A549 (cell line): ENCODE measurements at regions not wholly inside any gene's neighbourhood (a gene's known extent, or its start where the extent isn't known, plus 50 kb on each side); places are given as distances from the start of the nearest gene placed in this dataset.
A peak's percentile ranks its signal among the peaks of the same experiment; 100 is the strongest.

Experiments
- ATAC-seq, 2 experiments: fragments of 200-7000 bp in 1 of 2; fragments of >200 bp in 1 of 2; cut with Nextera tagmentation in 1 of 2; cut with Tn5 transposase in 1 of 2; 3 replicates each; pipeline versions ENCODE4 v1.8.0 to v1.9.1; 2018 to 2020; ENCODE audit warnings: mild to moderate bottlenecking in 1 of 2, moderate library complexity in 1 of 2
- CTCF ChIA-PET: fragments of 300-600 bp; sonication (Branson Sonifier 250); formaldehyde crosslinking; extraction: SDS; loops from one replicate; lab custom pipeline; 2021; ENCODE audit warnings: antibody characterized with exemption, inconsistent platforms; lab: Yijun Ruan, JAX
- POLR2A ChIA-PET: fragments of 350-600 bp; formaldehyde crosslinking; extraction: SDS; loops from one replicate; lab custom pipeline; 2021; ENCODE audit warnings: antibody characterized with exemption, inconsistent platforms; lab: Yijun Ruan, JAX
- DNase-seq, 2 experiments: peaks; one replicate each; pipeline versions ENCODE4 v3.0.0 to v3.0.0-alpha.2; 2011 to 2016; ENCODE audit warnings: low read depth in 1 of 2, low spot score in 1 of 2
- FAIRE-seq: peaks from 2 replicates; lab custom pipeline; 2011; peaks lifted over from hg19 to GRCh38; lab: Jason Lieb, UNC
- H3K27ac ChIP-seq, 2 experiments: fragments of >200 bp; sonication (Bioruptor Twin); formaldehyde crosslinking; 3 replicates each; pipeline ENCODE4 v1.5.1; 2016 to 2017
- H3K4me1 ChIP-seq: fragments of >200 bp; sonication (Bioruptor Twin); formaldehyde crosslinking; 3 replicates; pipeline ENCODE4 v1.6.1; 2016
- H3K4me2 ChIP-seq: fragments of >200 bp; sonication (Bioruptor Twin); formaldehyde crosslinking; 3 replicates; pipeline ENCODE4 v1.6.1; 2016
- H3K4me3 ChIP-seq: fragments of >200 bp; sonication (Bioruptor Twin); formaldehyde crosslinking; 3 replicates; pipeline ENCODE4 v1.5.1; 2016
- H3K9me3 ChIP-seq: fragments of >200 bp; sonication (Bioruptor Twin); formaldehyde crosslinking; 3 replicates; pipeline ENCODE4 v1.6.1; 2016
- BHLHE40 ChIP-seq: IDR thresholded peaks from 2 replicates; pipeline ENCODE4 v1.6.1; 2012; ENCODE audit warnings: low read depth, low read length, inconsistent platforms
- CBX2 ChIP-seq: fragments of 200-600 bp; sonication (generic); IDR thresholded peaks from 2 replicates; pipeline ENCODE4 v1.6.1; 2016; ENCODE audit warnings: low read depth, mild to moderate bottlenecking, borderline replicate concordance
- CEBPB ChIP-seq, 2 experiments: fragments of >200 bp in 1 of 2; sonication (Bioruptor Twin) in 1 of 2; formaldehyde crosslinking in 1 of 2; IDR thresholded peaks; 2 replicates each; pipeline ENCODE4 v1.6.1; 2012 to 2016
- CHD4 ChIP-seq: fragments of 200-600 bp; sonication (generic); IDR thresholded peaks from 2 replicates; pipeline ENCODE4 v1.6.1; 2016; ENCODE audit warnings: antibody characterized with exemption, mild to moderate bottlenecking, borderline replicate concordance
- E2F6 ChIP-seq: IDR thresholded peaks from 2 replicates; pipeline ENCODE4 v1.6.1; 2012; ENCODE audit warnings: low read depth, borderline replicate concordance
- EHF ChIP-seq: fragments of 250-450 bp; sonication (Bioruptor Pico); IDR thresholded peaks from 2 replicates; pipeline ENCODE4 v1.5.0; 2020; ENCODE audit warnings: mild to moderate bottlenecking
- ESRRA ChIP-seq: fragments of 150-350 bp; IDR thresholded peaks from 2 replicates; pipeline ENCODE4 v1.6.1; 2014; ENCODE audit warnings: mild to moderate bottlenecking, low read length, borderline replicate concordance
- FOSB ChIP-seq: fragments of 250-450 bp; sonication (Bioruptor Pico); IDR thresholded peaks from 2 replicates; pipeline ENCODE4 v1.5.0; 2020; ENCODE audit warnings: mild to moderate bottlenecking, moderate library complexity
- HDAC2 ChIP-seq: fragments of 200-600 bp; sonication (generic); IDR thresholded peaks from 2 replicates; pipeline ENCODE4 v1.6.1; 2016
- HEYL ChIP-seq: fragments of 250-450 bp; sonication (Bioruptor Pico); IDR thresholded peaks from 2 replicates; pipeline ENCODE4 v1.8.0; 2021; ENCODE audit warnings: mild to moderate bottlenecking, moderate library complexity
- KDM1A ChIP-seq: fragments of 200-600 bp; sonication (generic); IDR thresholded peaks from 2 replicates; pipeline ENCODE4 v1.6.1; 2016; ENCODE audit warnings: low read depth, mild to moderate bottlenecking
- MAFK ChIP-seq: fragments of 450-650 bp; IDR thresholded peaks from 2 replicates; pipeline ENCODE4 v1.6.1; 2014; ENCODE audit not compliant: partially characterized antibody
- MAZ ChIP-seq: fragments of 150-350 bp; IDR thresholded peaks from 2 replicates; pipeline ENCODE4 v1.6.1; 2014; ENCODE audit warnings: antibody characterized with exemption, low read depth, low read length, borderline replicate concordance
- MYC ChIP-seq: IDR thresholded peaks from 2 replicates; pipeline ENCODE4 v1.6.1; 2012; ENCODE audit warnings: mild to moderate bottlenecking, inconsistent platforms, low read length, improper control_type of control experiment, borderline replicate concordance
- NFE2L2 ChIP-seq: fragments of 150-350 bp; conservative IDR thresholded peaks from 2 replicates; pipeline ENCODE4 v1.6.1; 2014; ENCODE audit warnings: low read length
- NPAS2 ChIP-seq: fragments of 250-450 bp; sonication (Bioruptor Pico); IDR thresholded peaks from 2 replicates; pipeline ENCODE4 v1.8.0; 2022; ENCODE audit warnings: mild to moderate bottlenecking, moderate library complexity, borderline replicate concordance
- PHF8 ChIP-seq: fragments of 200-600 bp; sonication (generic); IDR thresholded peaks from 2 replicates; pipeline ENCODE4 v1.6.1; 2016; ENCODE audit warnings: low read depth, mild to moderate bottlenecking, antibody characterized with exemption, moderate library complexity, borderline replicate concordance
- POLR2A ChIP-seq: IDR thresholded peaks from 2 replicates; pipeline ENCODE4 v1.6.1; 2012; ENCODE audit warnings: mild to moderate bottlenecking, low read length
- POLR2AphosphoS2 ChIP-seq: conservative IDR thresholded peaks from 2 replicates; pipeline ENCODE4 v1.6.1; 2012; ENCODE audit warnings: low read length, improper control_type of control experiment, inconsistent platforms
- RCOR1 ChIP-seq: fragments of 150-350 bp; IDR thresholded peaks from 2 replicates; pipeline ENCODE4 v1.6.1; 2014; ENCODE audit warnings: antibody characterized with exemption, low read length, low read depth
- RFX5 ChIP-seq: fragments of 450-650 bp; IDR thresholded peaks from 2 replicates; pipeline ENCODE4 v1.7.1; 2014; ENCODE audit warnings: antibody characterized with exemption, mild to moderate bottlenecking, moderate library complexity
- RNF2 ChIP-seq: fragments of 200-600 bp; sonication (generic); IDR thresholded peaks from 2 replicates; pipeline ENCODE4 v1.6.1; 2016; ENCODE audit warnings: low read depth, mild to moderate bottlenecking, antibody characterized with exemption, moderate library complexity, borderline replicate concordance
- SMC3 ChIP-seq: fragments of >200 bp; sonication (Bioruptor Twin); formaldehyde crosslinking; IDR thresholded peaks from 3 replicates; pipeline ENCODE4 v1.6.1; 2018; ENCODE audit warnings: inconsistent platforms
- SREBF2 ChIP-seq: fragments of 450-650 bp; IDR thresholded peaks from 2 replicates; pipeline ENCODE4 v1.6.1; 2014; ENCODE audit warnings: mild to moderate bottlenecking, moderate library complexity
- TFCP2L1 ChIP-seq: fragments of 250-450 bp; sonication (Bioruptor Pico); IDR thresholded peaks from 2 replicates; pipeline ENCODE4 v1.5.0; 2021; ENCODE audit warnings: mild to moderate bottlenecking
- TP53 ChIP-seq: fragments of 250-450 bp; sonication (Bioruptor Pico); IDR thresholded peaks from 2 replicates; pipeline ENCODE4 v1.5.0; 2021; ENCODE audit warnings: mild to moderate bottlenecking, moderate library complexity
- WGBS: methylation state at CpG from one replicate; pipeline ENCODE4 v1.1.6; 2017; ENCODE audit errors: missing lambda C conversion rate; 5-methylcytosine and 5-hydroxymethylcytosine counted together
- TF ChIP-seq, protein P1 (sequence below): fragments of >200 bp; sonication (Bioruptor Twin); formaldehyde crosslinking; IDR thresholded peaks from 3 replicates; pipeline ENCODE4 v1.5.1; 2016
- TF ChIP-seq, protein P2 (sequence below): IDR thresholded peaks from 2 replicates; pipeline ENCODE4 v1.6.1; 2012

- ChIA-PET CTCF (no interaction called here), POLR2A (no interaction called here)
- H3K4me1 ChIP-seq = no peaks in the 10 kb centered on the region
- TF ChIP-seq MAFK (peak; percentile 78), TFCP2L1 (no peak)
- H3K4me3 ChIP-seq = no peak overlapping the region
- no peak for DNase-seq
- H3K27ac ChIP-seq = no peak overlapping the region
- 72% methylated on average over 8 of the region's 32 CpGs for WGBS
- no peak overlapping the region for H3K4me2 ChIP-seq
- no peak for FAIRE-seq
- H3K9me3 ChIP-seq = peaks cover 2% of the 10 kb centered on the region; the same call in 1 of the 3 replicates
- no peak for ATAC-seq
Observed at GRCh38 chr9:81506941-81507864, 182.1 kb downstream of the TLE1 start.

DNA sequence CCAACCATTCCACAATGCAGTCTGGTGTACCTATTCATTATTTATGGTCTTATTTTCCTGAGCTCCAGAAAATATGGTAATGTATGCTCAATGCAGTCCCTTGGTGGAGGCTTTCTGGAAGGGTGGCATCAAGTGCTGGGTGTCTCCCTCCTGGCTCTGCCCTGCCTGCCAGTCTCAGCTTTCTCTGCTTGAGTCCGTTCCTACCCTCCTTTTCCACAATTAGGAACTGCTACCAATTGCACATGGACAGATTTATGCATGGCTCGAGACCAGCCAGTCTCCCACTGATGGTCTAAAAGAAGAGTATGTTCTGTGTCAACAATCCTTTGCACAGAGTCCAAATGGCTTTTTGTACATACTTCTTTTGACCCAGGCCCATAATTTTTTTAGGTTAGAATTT lies 189.8 kb downstream of the TLE1 start:
- Histone ChIP-seq H3K4me2 (no peak overlapping the region; the same call in 2 of the 3 replicates), H3K9me3 (no peaks in the 10 kb centered on the region), H3K27ac (peak overlapping the region in 1 of 2 experiments; percentile 27; a peak in 1 of 6 replicates)
- no peak for DNase-seq
- TF ChIP-seq MAZ (no peak), PHF8 (no peak), SMC3 (no peak), HDAC2 (no peak), CBX2 (no peak), HEYL (CRISPR knock-in tag) (no peak), SREBF2 (no peak), TP53 (no peak), CHD4 (no peak), NPAS2 (CRISPR knock-in tag) (no peak), NFE2L2 (no peak)
- TF ChIP-seq, all 56 proteins: peak for 0
- H3K4me3 ChIP-seq = no peak overlapping the region
- ChIA-PET CTCF (interaction anchor here (0.6 kb wide), 1 partner anchor 175 kb away, joined by 3 read pairs; no protein-coding TSS in a partner anchor), POLR2A (no interaction called here)
- FAIRE-seq = no peak
- peaks cover 10% of the 10 kb centered on the region; the same call in 1 of the 3 replicates for H3K4me1 ChIP-seq
- no peak for ATAC-seq
- 85% methylated on average over 2 of the region's 2 CpGs for WGBS

GRCh38 chr9:81499021-81499454 lies 190.3 kb downstream of the TLE1 start:
- no peak for FAIRE-seq
- Histone ChIP-seq H3K27ac (peak overlapping the region in 1 of 2 experiments; percentile 27; a peak in 1 of 6 replicates), H3K4me1 (peaks cover 10% of the 10 kb centered on the region; the same call in 2 of the 3 replicates), H3K4me3 (no peak overlapping the region), H3K4me2 (peak overlapping the region; percentile 8), H3K9me3 (no peaks in the 10 kb centered on the region)
- TF ChIP-seq CEBPB (IDR thresholded peaks at IDR 0.05) = 0 out of 4 replicates have a peak, but pooled peaks of 1 of the 2 experiments have one; percentile 24
- no peak for TF ChIP-seq KDM1A
- WGBS = 59% methylated on average over 6 of the region's 6 CpGs
- ChIA-PET POLR2A (no interaction called here), CTCF (no interaction called here)
- DNase-seq = no peak
- ATAC-seq = no peak

GRCh38 chr9:81498576-81498975 lies 190.8 kb downstream of the TLE1 start:
- TF ChIP-seq MYC (no peak), CEBPB (IDR thresholded peaks at IDR 0.05) (no peak), E2F6 (no peak), POLR2A (no peak), EHF (CRISPR knock-in tag) (no peak), RFX5 (no peak), FOSB (CRISPR knock-in tag) (no peak), BHLHE40 (no peak), SMC3 (no peak), POLR2AphosphoS2 (no peak), PHF8 (no peak), RNF2 (no peak), RCOR1 (no peak), ESRRA (no peak), CBX2 (no peak), MAFK (no peak)
- TF ChIP-seq, protein P1, sequence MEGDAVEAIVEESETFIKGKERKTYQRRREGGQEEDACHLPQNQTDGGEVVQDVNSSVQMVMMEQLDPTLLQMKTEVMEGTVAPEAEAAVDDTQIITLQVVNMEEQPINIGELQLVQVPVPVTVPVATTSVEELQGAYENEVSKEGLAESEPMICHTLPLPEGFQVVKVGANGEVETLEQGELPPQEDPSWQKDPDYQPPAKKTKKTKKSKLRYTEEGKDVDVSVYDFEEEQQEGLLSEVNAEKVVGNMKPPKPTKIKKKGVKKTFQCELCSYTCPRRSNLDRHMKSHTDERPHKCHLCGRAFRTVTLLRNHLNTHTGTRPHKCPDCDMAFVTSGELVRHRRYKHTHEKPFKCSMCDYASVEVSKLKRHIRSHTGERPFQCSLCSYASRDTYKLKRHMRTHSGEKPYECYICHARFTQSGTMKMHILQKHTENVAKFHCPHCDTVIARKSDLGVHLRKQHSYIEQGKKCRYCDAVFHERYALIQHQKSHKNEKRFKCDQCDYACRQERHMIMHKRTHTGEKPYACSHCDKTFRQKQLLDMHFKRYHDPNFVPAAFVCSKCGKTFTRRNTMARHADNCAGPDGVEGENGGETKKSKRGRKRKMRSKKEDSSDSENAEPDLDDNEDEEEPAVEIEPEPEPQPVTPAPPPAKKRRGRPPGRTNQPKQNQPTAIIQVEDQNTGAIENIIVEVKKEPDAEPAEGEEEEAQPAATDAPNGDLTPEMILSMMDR = no peak
- TF ChIP-seq, protein P2, sequence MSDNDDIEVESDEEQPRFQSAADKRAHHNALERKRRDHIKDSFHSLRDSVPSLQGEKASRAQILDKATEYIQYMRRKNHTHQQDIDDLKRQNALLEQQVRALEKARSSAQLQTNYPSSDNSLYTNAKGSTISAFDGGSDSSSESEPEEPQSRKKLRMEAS = no peak
- TF ChIP-seq, all 56 proteins: peak for 0
- Histone ChIP-seq H3K4me2 (peak overlapping the region; percentile 8; the same call in 1 of the 3 replicates), H3K4me3 (no peak overlapping the region), H3K4me1 (peaks cover 14% of the 10 kb centered on the region), H3K27ac (no peak overlapping the region; a peak in 1 of 6 replicates), H3K9me3 (no peaks in the 10 kb centered on the region)
- FAIRE-seq = no peak
- ChIA-PET POLR2A (no interaction called here), CTCF (interaction anchor here (0.6 kb wide), 1 partner anchor 455 kb away, joined by 3 read pairs; no protein-coding TSS in a partner anchor)
- no peak for ATAC-seq
- 79% methylated on average over 5 of the region's 5 CpGs for WGBS
- DNase-seq = no peak
